GM18505 (cell line): ENCODE measurements at regions not wholly inside any gene's neighbourhood (a gene's known extent, or its start where the extent isn't known, plus 50 kb on each side); places are given as distances from the start of the nearest gene placed in this dataset.
"Not testable (repeated sequence)": the region's sequence is repeated elsewhere in the genome, so short reads cannot be mapped to it uniquely, and the experiment has no call there.

ENCODE experiments used
- ATAC-seq: cut with Tn5 transposase; IDR thresholded peaks from one replicate; pipeline ENCODE4 v1.9.1; 2021; ENCODE audit not compliant: unreplicated experiment
- POLR2A ChIP-seq: IDR thresholded peaks from 4 replicates; pipeline ENCODE4 v1.6.1; 2011; ENCODE audit warnings: borderline replicate concordance; ENCODE audit not compliant: insufficient read depth, insufficient read length; ENCODE audit errors: extremely low read depth

DNA sequence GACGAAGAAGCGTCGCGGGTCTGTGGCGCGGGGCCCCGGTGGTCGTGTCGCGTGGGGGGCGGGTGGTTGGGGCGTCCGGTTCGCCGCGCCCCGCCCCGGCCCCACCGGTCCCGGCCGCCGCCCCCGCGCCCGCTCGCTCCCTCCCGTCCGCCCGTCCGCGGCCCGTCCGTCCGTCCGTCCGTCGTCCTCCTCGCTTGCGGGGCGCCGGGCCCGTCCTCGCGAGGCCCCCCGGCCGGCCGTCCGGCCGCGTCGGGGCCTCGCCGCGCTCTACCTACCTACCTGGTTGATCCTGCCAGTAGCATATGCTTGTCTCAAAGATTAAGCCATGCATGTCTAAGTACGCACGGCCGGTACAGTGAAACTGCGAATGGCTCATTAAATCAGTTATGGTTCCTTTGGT is 1533.5 kb upstream of the TPTE start:
- ATAC-seq: peak; percentile 61

GRCh38 chr21:8988696-8989095 is 1532.7 kb upstream of the TPTE start:
- no peak for TF ChIP-seq POLR2A
- no peak for ATAC-seq

GRCh38 chr21:8989261-8989711 is 1532.1 kb upstream of the TPTE start:
- no peak for ATAC-seq
- TF ChIP-seq POLR2A: no peak

DNA sequence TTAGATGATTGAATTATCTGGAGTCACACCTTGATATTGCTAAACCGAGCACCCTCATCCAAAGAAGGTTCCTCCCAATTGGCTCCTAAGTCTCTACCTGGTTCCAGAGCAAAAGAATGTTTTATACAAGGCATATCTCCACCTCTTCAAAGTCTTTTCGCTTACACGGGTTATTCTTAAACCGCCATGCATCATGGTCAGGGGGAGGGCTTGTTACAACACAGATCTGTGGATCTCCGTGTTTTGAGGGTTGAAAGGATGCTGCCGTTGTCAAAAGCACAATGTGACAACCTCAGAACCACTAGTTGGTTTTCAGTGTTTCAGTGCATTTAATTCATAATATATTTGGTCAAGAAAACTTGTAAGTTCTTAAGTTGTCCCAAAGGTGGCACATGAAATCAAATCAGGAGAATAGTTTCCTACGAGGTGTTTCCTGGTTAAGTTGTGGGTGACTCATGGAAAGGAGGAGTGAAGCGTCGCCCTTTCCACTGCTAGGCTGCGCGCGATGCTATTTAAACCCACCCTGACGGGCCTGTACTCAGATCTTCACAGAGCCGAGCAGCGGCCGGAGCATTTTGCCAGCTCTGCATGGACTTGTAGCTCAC is 1531.6 kb upstream of the TPTE start:
- no peak for TF ChIP-seq POLR2A
- ATAC-seq: no peak

DNA sequence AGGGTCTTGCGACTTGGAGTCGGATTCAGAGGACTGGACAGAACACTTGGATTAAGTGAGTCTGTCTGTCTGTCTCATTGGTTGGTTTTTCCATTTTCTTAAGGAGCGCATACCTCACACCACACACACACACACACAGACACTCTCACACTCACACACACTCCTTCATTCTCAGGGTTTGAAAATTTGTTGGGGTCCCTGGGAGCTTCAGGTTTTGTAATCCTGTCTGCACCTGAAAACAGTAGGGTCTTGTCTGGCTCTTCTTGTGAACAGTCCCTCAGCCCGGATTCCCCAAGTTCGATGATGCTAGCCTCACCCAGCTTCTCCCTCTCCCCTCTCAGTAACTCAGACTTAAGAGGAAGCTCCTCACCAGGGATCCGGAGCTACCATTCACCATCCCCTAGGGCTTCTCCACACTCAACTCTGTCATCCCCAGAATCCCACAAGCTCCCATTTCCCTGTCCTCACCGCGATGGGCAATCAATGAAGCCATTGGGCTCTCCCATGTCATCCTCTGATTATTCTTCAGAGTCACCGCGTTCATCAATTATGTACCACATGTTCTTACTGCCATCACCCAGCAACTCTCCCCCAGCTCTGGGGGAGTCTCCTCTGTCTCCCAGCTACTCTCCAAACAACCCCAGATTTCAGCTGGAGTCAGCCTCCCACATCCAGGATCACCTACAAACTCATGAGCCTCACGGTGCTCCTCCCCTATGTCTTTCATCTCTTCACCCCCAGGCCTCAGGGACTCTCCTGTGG is 1530.9 kb upstream of the TPTE start:
- no peak for ATAC-seq
- TF ChIP-seq POLR2A: no peak

DNA sequence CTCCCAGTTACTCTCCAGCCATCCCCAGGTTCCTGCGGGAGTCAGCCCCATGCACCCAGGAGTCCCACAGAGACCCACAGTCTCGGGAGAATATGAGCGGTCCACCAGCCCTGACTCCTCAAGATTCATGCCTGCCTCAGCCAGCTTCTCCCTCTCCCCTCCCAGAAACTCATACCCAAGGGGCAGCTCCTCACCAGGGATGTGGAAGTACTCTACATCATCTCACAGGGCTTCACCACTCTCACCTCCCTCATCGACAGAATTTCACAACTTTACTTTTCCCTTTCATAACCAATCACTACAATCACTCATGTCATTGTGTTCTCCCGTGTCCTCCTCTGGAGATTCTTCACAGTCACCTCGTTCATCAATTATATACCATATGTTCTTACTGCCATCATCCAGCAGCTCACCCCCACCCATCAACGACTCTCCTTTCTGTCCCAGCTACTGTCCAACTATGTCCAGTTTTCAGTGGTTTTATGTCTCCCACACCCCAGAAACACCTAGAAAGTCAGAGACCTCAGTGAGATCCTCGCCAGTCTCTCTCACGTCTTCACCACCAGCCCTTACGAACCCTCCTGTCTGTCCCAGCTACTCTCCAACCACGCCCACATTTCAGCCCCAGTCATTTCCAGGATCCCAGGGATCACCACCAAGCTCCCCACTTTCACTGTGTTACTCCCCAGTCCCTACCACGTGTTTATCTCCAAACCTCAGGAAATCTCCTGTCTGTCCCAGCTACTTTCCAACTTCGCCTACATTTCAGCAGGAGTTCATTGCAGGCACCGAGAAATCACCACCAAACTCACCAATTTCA is 1530.1 kb upstream of the TPTE start:
- ATAC-seq: no peak
- TF ChIP-seq POLR2A: no peak

- ATAC-seq: no peak
- TF ChIP-seq POLR2A: no peak
These were observed 1529.3 kb upstream of the TPTE start for GRCh38 chr21:8991968-8992621.

GRCh38 chr21:8992731-8993174 is 1528.6 kb upstream of the TPTE start:
- ATAC-seq: no peak
- TF ChIP-seq POLR2A: no peak

GRCh38 chr21:8993284-8993942 is 1528.0 kb upstream of the TPTE start:
- no peak for ATAC-seq
- TF ChIP-seq POLR2A: no peak

DNA sequence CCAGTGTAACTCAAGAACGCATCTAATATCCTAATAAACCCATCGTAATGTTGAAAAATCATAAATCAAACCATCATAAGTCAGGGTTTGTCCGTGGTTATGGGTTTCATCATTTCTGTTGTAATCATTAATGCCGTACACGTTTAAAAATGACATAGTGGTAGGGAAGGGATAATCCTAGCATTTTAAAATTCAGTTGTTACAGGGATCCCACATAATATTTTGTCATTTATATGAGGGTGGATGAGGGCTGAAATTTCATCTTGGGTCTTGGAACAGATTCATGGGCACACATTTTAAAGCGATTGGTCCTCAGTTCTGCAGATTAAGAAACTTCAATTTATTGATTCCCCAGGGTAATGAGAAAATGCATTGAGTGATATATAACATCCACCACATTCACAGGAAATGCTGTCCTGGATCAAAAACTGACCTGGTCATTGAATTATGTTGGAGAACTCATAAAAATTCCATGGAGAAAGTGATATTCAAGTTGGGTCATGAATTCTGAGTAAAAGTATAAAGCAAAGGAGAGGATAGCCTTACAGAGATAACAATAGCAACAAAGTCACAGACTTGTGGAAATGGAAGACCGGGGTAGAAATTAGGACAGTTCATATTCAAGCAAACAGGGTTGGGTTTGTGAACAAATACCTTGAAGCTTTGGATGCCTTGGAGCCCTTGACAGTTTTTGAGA is 1527.3 kb upstream of the TPTE start:
- no peak for ATAC-seq
- TF ChIP-seq POLR2A: no peak

DNA sequence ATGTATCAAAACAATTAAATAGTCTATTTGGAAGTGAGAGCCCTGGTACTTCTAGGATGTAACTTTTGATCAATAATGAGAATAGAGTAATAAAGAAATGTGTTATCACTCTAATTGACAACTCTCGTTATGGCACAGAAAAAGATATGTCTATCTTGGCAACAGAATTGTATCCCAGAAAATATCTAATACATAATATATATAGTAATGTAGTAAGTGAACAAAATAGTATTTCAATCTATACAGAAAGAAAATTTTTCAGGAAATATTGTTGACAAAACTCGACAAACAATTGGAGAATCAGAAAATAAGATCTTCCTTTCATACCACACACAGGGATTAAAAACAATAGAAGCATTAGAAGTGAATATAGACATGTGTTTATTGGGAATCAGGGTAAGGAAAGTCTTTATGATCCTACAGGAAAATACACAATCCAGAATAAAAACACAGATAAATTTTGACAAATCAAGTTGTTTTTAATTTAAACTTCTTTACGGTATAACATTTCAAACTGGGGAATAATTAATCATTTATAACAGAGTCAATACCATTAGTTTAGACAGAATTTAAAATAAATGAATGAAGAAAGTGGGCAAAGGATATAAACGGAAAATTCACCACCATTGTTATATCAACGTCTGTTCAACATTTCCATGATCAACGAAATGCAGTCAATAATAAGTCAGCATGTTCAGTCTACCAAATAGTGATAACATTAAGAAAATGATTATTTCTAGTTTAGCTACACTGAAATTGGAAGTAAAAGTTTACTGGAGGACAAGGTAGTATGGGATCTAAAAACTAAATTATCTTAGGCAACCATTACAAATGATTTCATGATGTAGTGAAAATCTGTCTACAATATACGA is 1526.5 kb upstream of the TPTE start:
- TF ChIP-seq POLR2A: no peak
- ATAC-seq: no peak

DNA sequence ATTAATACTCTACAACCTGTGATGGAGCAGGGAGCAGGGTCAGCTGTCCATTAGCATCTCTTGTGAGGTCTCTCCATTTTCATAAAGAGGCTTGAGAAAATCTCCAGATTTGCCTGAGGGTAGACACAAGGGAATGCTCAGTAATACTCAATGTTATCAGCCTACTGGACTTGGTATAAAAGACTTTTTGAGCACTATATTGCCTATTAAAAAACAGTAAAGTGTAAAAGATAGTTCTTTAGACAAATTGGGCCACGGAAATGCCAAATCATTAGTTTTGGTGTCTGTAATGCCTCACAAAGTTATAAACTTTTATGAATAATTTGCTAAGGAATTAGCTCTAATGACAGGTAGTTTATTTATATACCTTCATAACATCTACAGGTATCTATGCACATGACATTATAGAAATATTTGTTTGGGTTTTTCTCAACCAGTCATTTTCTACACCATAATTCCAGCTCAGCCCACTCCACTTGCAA is 1524.9 kb upstream of the TPTE start:
- not testable (repeated sequence) for ATAC-seq
